Bronchial epithelial cell (primary cell): ENCODE measurements at regions not wholly inside any gene's neighbourhood (a gene's known extent, or its start where the extent isn't known, plus 50 kb on each side); places are given as distances from the start of the nearest gene placed in this dataset.

Experiments used
- DNase-seq: peaks from one replicate; pipeline ENCODE4 v3.0.0-alpha.2; 2010; ENCODE audit warnings: low read depth
- FAIRE-seq: peaks from 2 replicates; lab custom pipeline; 2011; peaks lifted over from hg19 to GRCh38; lab: Jason Lieb, UNC
- H3K27me3 ChIP-seq: 2 replicates; pipeline ENCODE4 v1.5.1; 2011; ENCODE audit warnings: low read length; ENCODE audit not compliant: control insufficient read depth, insufficient read depth
- H3K36me3 ChIP-seq: 2 replicates; pipeline ENCODE4 v1.5.1; 2011; ENCODE audit warnings: low read length; ENCODE audit not compliant: control insufficient read depth, insufficient read depth
- H3K4me3 ChIP-seq: 2 replicates; pipeline ENCODE4 v1.5.1; 2011; ENCODE audit warnings: mild to moderate bottlenecking, low read depth, low read length, control low read depth
- CTCF ChIP-seq: IDR thresholded peaks from 2 replicates; pipeline ENCODE4 v1.5.1; 2011; ENCODE audit warnings: mild to moderate bottlenecking, moderate library complexity, low read length, control low read depth, inconsistent platforms; ENCODE audit not compliant: insufficient read depth, severe bottlenecking

GRCh38 chr13:99656844-99657381, 155.6 kb downstream of the TM9SF2 start:
- no peaks in the 10 kb centered on the region for H3K36me3 ChIP-seq
- H3K4me3 ChIP-seq = no peak overlapping the region
- H3K27me3 ChIP-seq = no peaks in the 10 kb centered on the region
- no peak for TF ChIP-seq CTCF
- FAIRE-seq (no peak), DNase-seq (no peak)

GRCh38 chr13:99656092-99656745, 154.9 kb downstream of the TM9SF2 start:
- peak; percentile 85 for FAIRE-seq
- no peak overlapping the region for H3K4me3 ChIP-seq
- no peaks in the 10 kb centered on the region for H3K27me3 ChIP-seq
- peak; percentile 96 for TF ChIP-seq CTCF
- peak; percentile 63 for DNase-seq
- no peaks in the 10 kb centered on the region for H3K36me3 ChIP-seq

- DNase-seq (peak; percentile 86), FAIRE-seq (no peak)
- H3K4me3 ChIP-seq = no peak overlapping the region
- TF ChIP-seq CTCF = no peak
- no peaks in the 10 kb centered on the region for H3K27me3 ChIP-seq
- no peaks in the 10 kb centered on the region for H3K36me3 ChIP-seq
Measured at GRCh38 chr13:99655351-99656091, 154.2 kb downstream of the TM9SF2 start.

GRCh38 chr13:99654076-99654475, 152.8 kb downstream of the TM9SF2 start:
- Histone ChIP-seq H3K4me3 (no peak overlapping the region), H3K36me3 (no peaks in the 10 kb centered on the region), H3K27me3 (no peaks in the 10 kb centered on the region)
- no peak for TF ChIP-seq CTCF
- FAIRE-seq (peak; percentile 32), DNase-seq (no peak)

- no peak for FAIRE-seq
- no peak for TF ChIP-seq CTCF
Measured at GRCh38 chr13:99653526-99653925, 152.3 kb downstream of the TM9SF2 start.

More at GRCh38 chr13:99653526-99653925, 152.3 kb downstream of the TM9SF2 start:
- Histone ChIP-seq H3K36me3 (no peaks in the 10 kb centered on the region), H3K4me3 (no peak overlapping the region), H3K27me3 (no peaks in the 10 kb centered on the region)
- DNase-seq = no peak
